Right lobe of liver (tissue), 4 donors: ENCODE measurements at regions not wholly inside any gene's neighbourhood (a gene's known extent, or its start where the extent isn't known, plus 50 kb on each side); places are given as distances from the start of the nearest gene placed in this dataset.

ENCODE experiments used
- POLR2A ChIP-seq: fragments of 450-650 bp; IDR thresholded peaks from one replicate; pipeline ENCODE4 v1.6.1; 2017; ENCODE audit warnings: antibody characterized with exemption, mild to moderate bottlenecking
- TF ChIP-seq, protein P1 (sequence below), 4 donors: fragments of 200-600 bp in 3 of 4; fragments of 450-650 bp in 1 of 4; IDR thresholded peaks; one replicate each; pipeline versions ENCODE4 v1.5.1 to v1.8.0; 2016 to 2022; ENCODE audit warnings: antibody characterized with exemption in 4 of 4, mild to moderate bottlenecking in 2 of 4
- donor health status: DM: no; HTN: no; CAD: no.
- donor health status: DM: no; HTN: no; CAD: no.
- donor health status: DM: no; HTN: yes; CAD: no.

DNA sequence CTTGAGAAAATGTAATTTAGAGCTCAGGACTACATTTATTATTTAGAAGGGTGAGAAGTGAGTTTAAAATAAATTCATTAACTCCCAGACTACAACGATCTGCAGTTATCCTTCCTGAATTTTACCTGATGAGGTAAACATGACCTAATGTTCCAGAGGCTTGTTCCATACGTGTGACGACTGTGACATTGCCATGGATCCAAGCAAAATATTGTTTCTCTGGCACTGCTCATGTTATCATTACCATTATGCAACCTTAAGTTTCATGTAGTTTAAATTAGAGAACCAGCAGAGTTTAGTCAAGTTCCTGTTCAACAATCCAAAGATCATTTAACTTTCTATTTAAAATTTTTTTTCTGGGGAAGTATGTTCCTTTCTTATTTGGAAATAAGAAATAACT, 279.6 kb downstream of the KLF5 start:
- TF ChIP-seq, protein P1, sequence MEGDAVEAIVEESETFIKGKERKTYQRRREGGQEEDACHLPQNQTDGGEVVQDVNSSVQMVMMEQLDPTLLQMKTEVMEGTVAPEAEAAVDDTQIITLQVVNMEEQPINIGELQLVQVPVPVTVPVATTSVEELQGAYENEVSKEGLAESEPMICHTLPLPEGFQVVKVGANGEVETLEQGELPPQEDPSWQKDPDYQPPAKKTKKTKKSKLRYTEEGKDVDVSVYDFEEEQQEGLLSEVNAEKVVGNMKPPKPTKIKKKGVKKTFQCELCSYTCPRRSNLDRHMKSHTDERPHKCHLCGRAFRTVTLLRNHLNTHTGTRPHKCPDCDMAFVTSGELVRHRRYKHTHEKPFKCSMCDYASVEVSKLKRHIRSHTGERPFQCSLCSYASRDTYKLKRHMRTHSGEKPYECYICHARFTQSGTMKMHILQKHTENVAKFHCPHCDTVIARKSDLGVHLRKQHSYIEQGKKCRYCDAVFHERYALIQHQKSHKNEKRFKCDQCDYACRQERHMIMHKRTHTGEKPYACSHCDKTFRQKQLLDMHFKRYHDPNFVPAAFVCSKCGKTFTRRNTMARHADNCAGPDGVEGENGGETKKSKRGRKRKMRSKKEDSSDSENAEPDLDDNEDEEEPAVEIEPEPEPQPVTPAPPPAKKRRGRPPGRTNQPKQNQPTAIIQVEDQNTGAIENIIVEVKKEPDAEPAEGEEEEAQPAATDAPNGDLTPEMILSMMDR (IDR thresholded peaks at IDR 0.05) = no peak
- TF ChIP-seq POLR2A = no peak
